Astrocyte (in vitro differentiated cells and primary cell): ENCODE measurements at regions not wholly inside any gene's neighbourhood (a gene's known extent, or its start where the extent isn't known, plus 50 kb on each side); places are given as distances from the start of the nearest gene placed in this dataset.

Experiments
- CTCF ChIP-seq: IDR thresholded peaks from 2 replicates; pipeline ENCODE4 v1.5.1; 2011; ENCODE audit warnings: low read depth, mild to moderate bottlenecking, inconsistent platforms, low read length, moderate library complexity; ENCODE audit not compliant: insufficient read depth
- EZH2 ChIP-seq: IDR thresholded peaks from 2 replicates; pipeline ENCODE4 v1.6.1; 2012; ENCODE audit warnings: mild to moderate bottlenecking, low read length, inconsistent platforms; ENCODE audit not compliant: insufficient read depth

- no peak for TF ChIP-seq EZH2
- no peak for TF ChIP-seq CTCF
Observed at GRCh38 chr16:26826500-26826899, 240.2 kb upstream of the C16orf82 start.
